GM23248 (cell line): ENCODE measurements at regions not wholly inside any gene's neighbourhood (a gene's known extent, or its start where the extent isn't known, plus 50 kb on each side); places are given as distances from the start of the nearest gene placed in this dataset.
A peak's percentile ranks its signal among the peaks of the same experiment; 100 is the strongest.

Experiments
- DNase-seq: peaks from one replicate; pipeline ENCODE4 v3.0.0-alpha.2; 2015
- H2AFZ ChIP-seq: fragments of 200-600 bp; sonication (generic); 2 replicates; pipeline ENCODE4 v1.6.1; 2016; ENCODE audit warnings: antibody characterized with exemption
- H3F3A ChIP-seq: fragments of 200-600 bp; sonication (generic); 2 replicates; pipeline ENCODE4 v1.6.1; 2016; ENCODE audit warnings: mild to moderate bottlenecking, antibody characterized with exemption, mixed run types; ENCODE audit not compliant: insufficient read depth
- H3K27ac ChIP-seq: fragments of 200-600 bp; sonication (generic); 2 replicates; pipeline ENCODE4 v1.5.1; 2016; ENCODE audit warnings: mild to moderate bottlenecking
- H3K27me3 ChIP-seq: fragments of 200-600 bp; sonication (generic); replicated peaks from 2 replicates; pipeline ENCODE4 v1.6.1; 2016; ENCODE audit warnings: mild to moderate bottlenecking; ENCODE audit not compliant: insufficient read depth
- H3K36me3 ChIP-seq: fragments of 200-600 bp; sonication (generic); 2 replicates; pipeline ENCODE4 v1.6.1; 2016; ENCODE audit warnings: low read depth, mild to moderate bottlenecking
- H3K4me1 ChIP-seq: fragments of 200-600 bp; sonication (generic); 2 replicates; pipeline ENCODE4 v1.6.1; 2016; ENCODE audit warnings: mild to moderate bottlenecking; ENCODE audit not compliant: insufficient read depth
- H3K4me2 ChIP-seq: fragments of 200-600 bp; sonication (generic); one replicate; pipeline ENCODE4 v1.6.1; 2016; ENCODE audit warnings: mild to moderate bottlenecking; ENCODE audit not compliant: unreplicated experiment
- H3K4me3 ChIP-seq: fragments of 200-600 bp; sonication (generic); 2 replicates; pipeline ENCODE4 v1.5.1; 2016; ENCODE audit warnings: mild to moderate bottlenecking
- H3K79me2 ChIP-seq: fragments of 200-600 bp; sonication (generic); 2 replicates; pipeline ENCODE4 v1.6.1; 2016; ENCODE audit warnings: mild to moderate bottlenecking; ENCODE audit not compliant: insufficient read depth
- H3K9ac ChIP-seq: fragments of 200-600 bp; sonication (generic); 2 replicates; pipeline ENCODE4 v1.6.1; 2016; ENCODE audit warnings: mild to moderate bottlenecking
- H3K9me2 ChIP-seq: fragments of 200-600 bp; sonication (generic); 2 replicates; pipeline ENCODE4 v1.6.1; 2016; ENCODE audit warnings: mixed run types, mild to moderate bottlenecking, moderate library complexity; ENCODE audit not compliant: insufficient read depth
- H3K9me3 ChIP-seq: fragments of 200-600 bp; sonication (generic); one replicate; pipeline ENCODE4 v1.6.1; 2017; ENCODE audit warnings: low read depth
- H4K20me1 ChIP-seq: fragments of 200-600 bp; sonication (generic); 2 replicates; pipeline ENCODE4 v1.6.0; 2016; ENCODE audit not compliant: insufficient read depth
- EZH2 ChIP-seq: fragments of 200-600 bp; sonication (generic); IDR thresholded peaks from 2 replicates; pipeline ENCODE4 v1.6.1; 2018; ENCODE audit warnings: antibody characterized with exemption, mild to moderate bottlenecking; ENCODE audit not compliant: insufficient read depth, poor library complexity, severe bottlenecking
- EZH2phosphoT487 ChIP-seq: fragments of 200-600 bp; sonication (generic); IDR thresholded peaks from 2 replicates; pipeline ENCODE4 v1.6.1; 2018; ENCODE audit warnings: antibody characterized with exemption, moderate library complexity, mild to moderate bottlenecking, low read depth; ENCODE audit not compliant: insufficient read depth
- WGBS, 2 experiments: methylation state at CpG; one replicate each; pipeline ENCODE4 v1.1.6; 2015 to 2017; ENCODE audit warnings: low lambda C conversion rate in 2 of 2, low coverage in 1 of 2; ENCODE audit errors: missing lambda C conversion rate in 2 of 2; 5-methylcytosine and 5-hydroxymethylcytosine counted together
- in situ Hi-C: fragments of 300-500 bp; cut with MboI; formaldehyde crosslinking; loops from 2 replicates; pipeline ENCODE4 v1.15.0; 2020

- Histone ChIP-seq H3F3A (peaks cover 48% of the 10 kb centered on the region), H3K9me2 (no peaks in the 10 kb centered on the region), H3K4me2 (no peak overlapping the region), H3K9me3 (no peaks in the 10 kb centered on the region), H4K20me1 (no peaks in the 10 kb centered on the region), H3K4me3 (no peak overlapping the region), H3K79me2 (peaks cover 15% of the 10 kb centered on the region; the same call in 1 of the 2 replicates), H3K9ac (no peak overlapping the region), H3K27ac (no peak overlapping the region), H3K4me1 (peaks cover 39% of the 10 kb centered on the region), H2AFZ (no peak overlapping the region), H3K36me3 (peaks cover 15% of the 10 kb centered on the region; the same call in 1 of the 2 replicates), H3K27me3 (no peaks in the 10 kb centered on the region)
- DNase-seq: no peak
- in situ Hi-C loops: loop anchor here (25.0 kb wide), 1 partner anchor 1057 kb away; no protein-coding TSS in a partner anchor
- WGBS, 2 experiments: 97 to 100% methylated on average over 1 of the region's 1 CpG
- TF ChIP-seq EZH2phosphoT487 (no peak), EZH2 (no peak)
Measured at GRCh38 chr6:144580771-144581170, 295.6 kb downstream of the UTRN start.

- Histone ChIP-seq H2AFZ (no peak overlapping the region), H3K4me3 (0 out of 2 replicates have a peak overlapping the region, but pooled peaks have one; percentile 1), H3K27me3 (no peaks in the 10 kb centered on the region), H4K20me1 (no peaks in the 10 kb centered on the region), H3K27ac (no peak overlapping the region), H3K79me2 (peaks cover 23% of the 10 kb centered on the region; the same call in 1 of the 2 replicates), H3K4me1 (peaks cover 39% of the 10 kb centered on the region), H3K9ac (0 out of 2 replicates have a peak overlapping the region, but pooled peaks have one; percentile 28), H3K4me2 (peak overlapping the region; percentile 70), H3K36me3 (peaks cover 13% of the 10 kb centered on the region; the same call in 1 of the 2 replicates), H3F3A (peaks cover 48% of the 10 kb centered on the region), H3K9me2 (no peaks in the 10 kb centered on the region), H3K9me3 (no peaks in the 10 kb centered on the region)
- DNase-seq: peak; percentile 65
- in situ Hi-C loops: loop anchor here (25.0 kb wide), 1 partner anchor 1055 kb away; no protein-coding TSS in a partner anchor
- no peak for TF ChIP-seq EZH2
- no peak for TF ChIP-seq EZH2phosphoT487
- 29 to 38% methylated on average over 5 of the region's 5 CpGs for WGBS, 2 experiments
Measured at GRCh38 chr6:144581812-144582537, 296.8 kb downstream of the UTRN start.

DNA sequence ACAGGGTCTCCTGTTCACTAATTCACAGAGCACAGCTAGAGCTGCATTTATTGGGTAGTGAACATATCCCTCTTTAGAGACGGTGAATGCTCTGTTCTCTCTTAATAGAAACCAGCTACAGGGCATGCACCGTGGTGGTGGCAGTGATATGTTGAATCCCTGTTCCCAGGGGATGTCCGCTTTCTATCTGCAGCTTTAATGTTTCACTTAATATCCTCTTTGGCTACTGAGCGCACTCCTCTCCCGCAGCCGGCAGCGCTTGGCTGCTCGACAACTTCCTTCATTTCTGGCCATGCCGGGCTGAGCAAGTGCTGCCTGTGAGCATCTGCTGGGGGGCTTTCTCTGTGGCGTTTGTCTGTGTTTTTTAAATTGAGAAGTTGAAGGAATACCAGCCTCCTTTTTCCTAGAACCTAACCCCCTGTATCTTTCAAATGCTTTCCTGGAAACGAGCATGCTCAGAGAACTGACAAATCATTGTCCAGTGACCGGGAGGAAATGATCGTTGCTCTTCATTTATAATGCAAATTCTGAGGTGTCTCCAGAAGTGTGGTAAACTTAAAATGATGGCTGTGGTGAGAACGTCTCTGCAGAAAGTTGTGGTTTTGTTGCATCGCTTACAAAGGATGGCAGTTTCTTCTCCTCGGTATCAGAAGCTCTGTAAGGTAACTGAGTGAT is 297.9 kb downstream of the UTRN start:
- Histone ChIP-seq H3K79me2 (peaks cover 23% of the 10 kb centered on the region; the same call in 1 of the 2 replicates), H3K27ac (no peak overlapping the region), H3K4me1 (peaks cover 39% of the 10 kb centered on the region), H3K4me3 (peak overlapping the region; percentile 61), H3K9ac (peak overlapping the region; percentile 28; the same call in 1 of the 2 replicates), H4K20me1 (no peaks in the 10 kb centered on the region), H3K9me2 (no peaks in the 10 kb centered on the region), H3K36me3 (peaks cover 2% of the 10 kb centered on the region; the same call in 1 of the 2 replicates), H2AFZ (peak overlapping the region; percentile 60), H3F3A (peaks cover 42% of the 10 kb centered on the region), H3K9me3 (no peaks in the 10 kb centered on the region), H3K4me2 (peak overlapping the region; percentile 70), H3K27me3 (no peaks in the 10 kb centered on the region)
- TF ChIP-seq EZH2 (no peak), EZH2phosphoT487 (no peak)
- WGBS, 2 experiments: 12 to 16% methylated on average over 16 of the region's 16 CpGs
- in situ Hi-C loops: loop anchor here (25.0 kb wide), 1 partner anchor 1054 kb away; no protein-coding TSS in a partner anchor
- peak; percentile 59 for DNase-seq

- peaks cover 23% of the 10 kb centered on the region; the same call in 1 of the 2 replicates for H3K79me2 ChIP-seq
- in situ Hi-C loops: loop anchor here (25.0 kb wide), 1 partner anchor 1054 kb away; no protein-coding TSS in a partner anchor
- peaks cover 37% of the 10 kb centered on the region for H3K4me1 ChIP-seq
- H3K27me3 ChIP-seq: no peaks in the 10 kb centered on the region
- H2AFZ ChIP-seq: peak overlapping the region; percentile 60
- H3F3A ChIP-seq: peaks cover 38% of the 10 kb centered on the region
- peak overlapping the region; percentile 61 for H3K4me3 ChIP-seq
- DNase-seq: no peak
- WGBS, 2 experiments: 82 to 88% methylated on average over 1 of the region's 1 CpG
- no peaks in the 10 kb centered on the region for H3K9me3 ChIP-seq
- TF ChIP-seq EZH2 (no peak), EZH2phosphoT487 (no peak)
- peaks cover 2% of the 10 kb centered on the region; the same call in 1 of the 2 replicates for H3K36me3 ChIP-seq
- no peaks in the 10 kb centered on the region for H3K9me2 ChIP-seq
- peak overlapping the region; percentile 28; the same call in 1 of the 2 replicates for H3K9ac ChIP-seq
- H3K4me2 ChIP-seq: peak overlapping the region; percentile 70
- H3K27ac ChIP-seq: no peak overlapping the region
- H4K20me1 ChIP-seq: no peaks in the 10 kb centered on the region
Measured at GRCh38 chr6:144583614-144583954, 298.4 kb downstream of the UTRN start.
